ENCODE measurements at regions not wholly inside any gene's neighbourhood (a gene's known extent, or its start where the extent isn't known, plus 50 kb on each side); places are given as distances from the start of the nearest gene placed in this dataset.

GRCh38 chr1:57833296-57833695 is 409.4 kb upstream of the DAB1 start:
- ATAC-seq (ENCODE audit: insufficient number of reproducible peaks, low FRiP score, low read depth) = no peak
- Histone ChIP-seq H3K27ac (no peak overlapping the region), H3K9me3 (no peaks in the 10 kb centered on the region), H3K4me3 (no peak overlapping the region), H3K4me1 (ENCODE audit: control insufficient read depth in 1 of 2, low read depth in 2 of 2) (no peaks in the 10 kb centered on the region), H3K36me3 (no peaks in the 10 kb centered on the region), H3K27me3 (replicated peaks; ENCODE audit: insufficient read depth) (no peaks in the 10 kb centered on the region)
- DNase-seq (ENCODE audit: low spot score) = no peak
- no peak for TF ChIP-seq CTCF (IDR thresholded peaks at IDR 0.05)

DNA sequence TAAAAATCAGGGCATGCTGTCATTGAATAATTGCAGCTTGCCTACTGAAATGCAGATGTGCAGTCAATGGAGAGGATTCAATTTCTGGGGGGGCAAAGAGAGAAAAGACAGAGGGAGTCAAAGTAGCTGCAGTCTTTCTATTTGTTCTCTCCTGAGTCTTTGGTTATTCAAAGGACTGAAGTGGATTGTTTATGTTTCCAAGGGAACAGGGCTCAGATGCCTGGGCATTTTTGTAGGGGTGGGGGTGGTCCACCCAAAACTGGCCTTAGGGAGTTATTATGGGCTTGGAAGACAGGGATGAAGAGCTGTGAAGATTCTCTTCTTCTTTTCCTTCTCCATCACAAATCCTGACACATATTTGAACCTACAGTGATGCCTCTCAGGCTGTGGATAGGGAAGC is 408.8 kb upstream of the DAB1 start:
- TF ChIP-seq CTCF (IDR thresholded peaks at IDR 0.05) = no peak
- no peaks in the 10 kb centered on the region for H3K9me3 ChIP-seq
- no peaks in the 10 kb centered on the region for H3K36me3 ChIP-seq
- ATAC-seq (ENCODE audit: insufficient number of reproducible peaks, low FRiP score, low read depth) (no peak), DNase-seq (ENCODE audit: low spot score) (no peak)
- H3K27ac ChIP-seq = no peak overlapping the region
- no peaks in the 10 kb centered on the region for H3K27me3 ChIP-seq (replicated peaks; ENCODE audit: insufficient read depth)
- H3K4me3 ChIP-seq = no peak overlapping the region
- no peaks in the 10 kb centered on the region for H3K4me1 ChIP-seq (ENCODE audit: control insufficient read depth in 1 of 2, low read depth in 2 of 2)

- Histone ChIP-seq H3K36me3 (no peaks in the 10 kb centered on the region), H3K27ac (no peak overlapping the region), H3K4me3 (no peak overlapping the region), H3K4me1 (ENCODE audit: control insufficient read depth in 1 of 2, low read depth in 2 of 2) (no peaks in the 10 kb centered on the region), H3K9me3 (no peaks in the 10 kb centered on the region), H3K27me3 (replicated peaks; ENCODE audit: insufficient read depth) (no peaks in the 10 kb centered on the region)
- no peak for ATAC-seq (ENCODE audit: insufficient number of reproducible peaks, low FRiP score, low read depth)
- no peak for DNase-seq (ENCODE audit: low spot score)
- no peak for TF ChIP-seq CTCF (IDR thresholded peaks at IDR 0.05)
Observed at GRCh38 chr1:57831624-57832023, 407.8 kb upstream of the DAB1 start.

DNA sequence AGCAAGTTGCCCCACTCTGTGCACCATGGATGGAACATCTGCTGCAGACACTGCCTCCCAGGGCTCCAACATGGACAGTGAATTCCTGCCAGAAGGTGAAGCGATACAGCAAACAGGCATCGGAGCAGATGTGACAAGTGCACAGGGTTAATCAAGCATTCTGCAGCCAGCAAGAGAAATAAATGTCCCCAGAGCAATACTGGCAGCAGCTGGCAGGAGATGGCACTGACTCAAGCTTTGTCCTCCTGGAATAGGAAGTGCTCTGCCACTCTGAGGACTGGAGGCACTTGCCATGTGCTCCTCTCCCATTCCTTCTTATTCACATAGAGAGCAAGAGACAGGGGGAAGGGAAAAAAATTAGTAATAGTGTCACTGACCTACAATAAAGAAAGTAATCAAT is 402.7 kb upstream of the DAB1 start:
- H3K9me3 ChIP-seq = no peaks in the 10 kb centered on the region
- no peaks in the 10 kb centered on the region for H3K27me3 ChIP-seq (replicated peaks; ENCODE audit: insufficient read depth)
- no peaks in the 10 kb centered on the region for H3K36me3 ChIP-seq
- H3K27ac ChIP-seq = no peak overlapping the region
- H3K4me3 ChIP-seq = no peak overlapping the region
- no peak for DNase-seq (ENCODE audit: low spot score)
- TF ChIP-seq CTCF (IDR thresholded peaks at IDR 0.05) = no peak
- no peak for ATAC-seq (ENCODE audit: insufficient number of reproducible peaks, low FRiP score, low read depth)
- no peaks in the 10 kb centered on the region for H3K4me1 ChIP-seq (ENCODE audit: control insufficient read depth in 1 of 2, low read depth in 2 of 2)

DNA sequence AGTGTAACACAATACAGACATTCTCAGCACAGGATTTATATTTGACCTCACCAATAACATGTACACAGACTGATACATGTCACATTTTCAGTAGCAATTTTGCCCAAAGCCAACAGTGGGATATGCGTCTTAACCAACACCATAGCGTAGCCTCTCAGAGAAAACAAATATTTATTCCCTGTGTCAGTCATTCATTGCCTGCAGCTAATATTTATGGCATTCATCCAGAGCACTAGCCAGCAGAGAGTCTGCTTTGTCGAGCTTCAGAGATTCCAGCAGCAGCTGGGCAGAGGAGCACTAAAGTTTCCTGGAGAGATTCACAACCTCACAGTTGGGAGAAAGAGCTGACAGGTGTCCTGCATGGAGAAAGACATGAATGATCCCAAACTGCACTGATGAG is 400.7 kb upstream of the DAB1 start:
- Histone ChIP-seq H3K36me3 (no peaks in the 10 kb centered on the region), H3K9me3 (no peaks in the 10 kb centered on the region), H3K27me3 (replicated peaks; ENCODE audit: insufficient read depth) (no peaks in the 10 kb centered on the region), H3K27ac (no peak overlapping the region), H3K4me1 (ENCODE audit: control insufficient read depth in 1 of 2, low read depth in 2 of 2) (no peaks in the 10 kb centered on the region), H3K4me3 (no peak overlapping the region)
- ATAC-seq (ENCODE audit: insufficient number of reproducible peaks, low FRiP score, low read depth) = no peak
- DNase-seq (ENCODE audit: low spot score) = no peak
- TF ChIP-seq CTCF (IDR thresholded peaks at IDR 0.05) = no peak

Measured in thoracic aorta (tissue), 2 donors.